ENCODE measurements at regions not wholly inside any gene's neighbourhood (a gene's known extent, or its start where the extent isn't known, plus 50 kb on each side); places are given as distances from the start of the nearest gene placed in this dataset.

- no peak overlapping the region for H3K27ac ChIP-seq
- H3K4me1 ChIP-seq (ENCODE audit: low read depth) = no peaks in the 10 kb centered on the region
- no peak overlapping the region for H3K4me3 ChIP-seq
- no peaks in the 10 kb centered on the region for H3K27me3 ChIP-seq
- DNase-seq (ENCODE audit: low read depth in 1 of 2, low spot score in 1 of 2) = peak in 1 of 2 donors; percentile 81
- no peaks in the 10 kb centered on the region for H3K36me3 ChIP-seq
- TF ChIP-seq CTCF (IDR thresholded peaks at IDR 0.05; ENCODE audit: low read depth, low read length) = no peak
- H3K9me3 ChIP-seq (ENCODE audit: low read depth) = no peaks in the 10 kb centered on the region
Observed at GRCh38 chr6:47169785-47170616, 127.9 kb upstream of the ADGRF1 start.

GRCh38 chr6:47168180-47168579, 126.0 kb upstream of the ADGRF1 start:
- Histone ChIP-seq H3K27me3 (no peaks in the 10 kb centered on the region), H3K4me1 (ENCODE audit: low read depth) (no peaks in the 10 kb centered on the region), H3K27ac (no peak overlapping the region), H3K36me3 (no peaks in the 10 kb centered on the region), H3K4me3 (no peak overlapping the region), H3K9me3 (ENCODE audit: low read depth) (no peaks in the 10 kb centered on the region)
- no peak for TF ChIP-seq CTCF (IDR thresholded peaks at IDR 0.05; ENCODE audit: low read depth, low read length)
- DNase-seq (ENCODE audit: low read depth in 1 of 2, low spot score in 1 of 2) = peak in 1 of 2 donors; percentile 96

GRCh38 chr6:47165918-47166317, 123.8 kb upstream of the ADGRF1 start:
- DNase-seq (ENCODE audit: low read depth in 1 of 2, low spot score in 1 of 2) = no peak
- TF ChIP-seq CTCF (IDR thresholded peaks at IDR 0.05; ENCODE audit: low read depth, low read length) = no peak
- no peaks in the 10 kb centered on the region for H3K27me3 ChIP-seq

GRCh38 chr6:47164877-47165276, 122.7 kb upstream of the ADGRF1 start:
- no peaks in the 10 kb centered on the region for H3K9me3 ChIP-seq (ENCODE audit: low read depth)
- DNase-seq (ENCODE audit: low read depth in 1 of 2, low spot score in 1 of 2) = no peak
- no peak overlapping the region for H3K27ac ChIP-seq
- no peaks in the 10 kb centered on the region for H3K27me3 ChIP-seq
- H3K4me3 ChIP-seq = no peak overlapping the region
- no peaks in the 10 kb centered on the region for H3K4me1 ChIP-seq (ENCODE audit: low read depth)
- no peaks in the 10 kb centered on the region for H3K36me3 ChIP-seq
- TF ChIP-seq CTCF (IDR thresholded peaks at IDR 0.05; ENCODE audit: low read depth, low read length) = no peak

More at GRCh38 chr6:47165918-47166317, 123.8 kb upstream of the ADGRF1 start:
- Histone ChIP-seq H3K36me3 (no peaks in the 10 kb centered on the region), H3K9me3 (ENCODE audit: low read depth) (no peaks in the 10 kb centered on the region), H3K4me1 (ENCODE audit: low read depth) (no peaks in the 10 kb centered on the region), H3K4me3 (no peak overlapping the region), H3K27ac (no peak overlapping the region)

GRCh38 chr6:47163536-47163935, 121.4 kb upstream of the ADGRF1 start:
- no peaks in the 10 kb centered on the region for H3K27me3 ChIP-seq
- no peak overlapping the region for H3K4me3 ChIP-seq
- H3K36me3 ChIP-seq = no peaks in the 10 kb centered on the region
- H3K9me3 ChIP-seq (ENCODE audit: low read depth) = no peaks in the 10 kb centered on the region
- H3K27ac ChIP-seq = no peak overlapping the region
- H3K4me1 ChIP-seq (ENCODE audit: low read depth) = no peaks in the 10 kb centered on the region
- no peak for DNase-seq (ENCODE audit: low read depth in 1 of 2, low spot score in 1 of 2)
- no peak for TF ChIP-seq CTCF (IDR thresholded peaks at IDR 0.05; ENCODE audit: low read depth, low read length)

Measured in cardiac muscle cell (in vitro differentiated cells and primary cell).